ENCODE measurements at regions not wholly inside any gene's neighbourhood (a gene's known extent, or its start where the extent isn't known, plus 50 kb on each side); places are given as distances from the start of the nearest gene placed in this dataset.

DNA sequence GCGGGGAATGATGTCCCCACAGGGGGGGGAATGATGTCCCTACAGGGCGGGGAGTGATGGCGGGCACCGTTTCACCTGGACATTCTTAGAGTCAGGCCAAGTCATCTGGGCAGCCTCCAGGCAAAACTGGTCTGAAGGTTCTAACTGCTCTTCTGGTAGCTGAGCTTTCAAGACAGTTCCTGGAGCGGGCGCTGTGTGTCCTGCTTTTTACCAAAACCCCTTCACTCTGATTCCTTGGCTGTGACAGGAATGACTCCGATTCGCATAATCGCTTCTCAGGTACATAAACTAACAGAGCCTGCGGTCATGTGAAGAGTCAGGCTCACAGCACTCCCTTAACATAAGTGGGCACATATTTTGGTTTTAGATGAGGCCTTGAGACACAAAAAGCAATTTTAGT lies 836.0 kb downstream of the TRIML1 start:
- TF ChIP-seq POLR2A (IDR thresholded peaks at IDR 0.05) (no peak), CTCF (IDR thresholded peaks at IDR 0.05) (no peak)
